ENCODE measurements at regions not wholly inside any gene's neighbourhood (a gene's known extent, or its start where the extent isn't known, plus 50 kb on each side); places are given as distances from the start of the nearest gene placed in this dataset.

DNA sequence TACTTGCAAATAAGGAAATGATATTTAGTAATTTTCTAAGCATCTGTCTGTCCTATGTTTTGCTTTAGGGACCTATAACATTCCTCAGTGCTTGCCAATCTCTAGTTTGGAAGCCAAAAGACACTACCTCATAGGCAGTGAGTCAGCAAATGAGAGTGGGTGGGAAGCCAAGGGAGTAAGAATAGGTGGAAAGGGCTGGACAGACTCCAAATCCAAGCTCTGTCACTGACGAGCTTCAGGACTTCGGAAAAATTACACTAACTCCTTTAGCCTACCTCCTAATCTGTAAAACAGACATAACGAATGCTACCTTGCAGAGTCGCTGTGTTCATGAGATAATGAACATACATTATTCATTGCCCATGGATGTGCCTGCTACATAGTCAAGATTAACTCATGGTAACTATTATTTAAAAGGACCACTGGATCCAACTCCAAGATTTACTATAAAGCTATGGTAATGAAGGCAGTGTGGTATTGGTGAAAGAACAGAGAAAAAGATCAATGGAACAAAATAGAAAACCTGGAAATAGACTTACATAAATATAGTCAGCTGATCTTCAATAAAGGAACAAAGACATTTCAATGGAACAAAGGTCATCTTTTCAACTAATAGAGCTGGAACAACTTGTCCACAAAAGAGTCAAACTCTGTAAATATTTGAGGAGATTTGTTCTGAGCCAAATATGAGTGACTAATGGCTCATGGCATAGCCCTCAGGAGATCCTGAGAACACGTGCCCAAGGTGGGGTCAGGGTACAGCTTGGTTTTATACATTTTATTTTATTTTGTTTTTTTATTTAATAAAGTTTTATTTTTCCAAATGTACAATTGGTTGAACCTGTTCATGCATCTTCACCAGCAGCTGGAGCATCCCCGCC is 64.1 kb downstream of the FAM50B start:
- Histone ChIP-seq H3K4me2 (ENCODE audit: low read depth, low read length) (peak overlapping the region; percentile 44; the same call in 1 of the 2 replicates), H2AK5ac (ENCODE audit: low read depth, low read length) (no peak overlapping the region), H3K4ac (ENCODE audit: low read depth, low read length) (peak overlapping the region; percentile 47), H2BK120ac (ENCODE audit: low read depth, low read length) (peak overlapping the region; percentile 70), H2AFZ (replicated peaks; ENCODE audit: low read length, poor library complexity) (no peak overlapping the region), H3K18ac (ENCODE audit: low read depth, low read length) (peak overlapping the region; percentile 59; the same call in 1 of the 2 replicates), H3K4me1 (ENCODE audit: control insufficient read depth, insufficient read depth, low read length) (peaks cover 17% of the 10 kb centered on the region), H2BK15ac (ENCODE audit: low read depth, low read length) (peak overlapping the region; percentile 69; the same call in 1 of the 3 replicates), H3K9me1 (ENCODE audit: insufficient read depth, low read length) (peaks cover 10% of the 10 kb centered on the region), H3K4me3 (ENCODE audit: insufficient read depth, low read depth, low read length) (no peak overlapping the region), H3K27me3 (ENCODE audit: control insufficient read depth, insufficient read depth, low read length) (no peaks in the 10 kb centered on the region), H3K79me1 (ENCODE audit: low read depth in 1 of 2, low read length in 2 of 2) (no peaks in the 10 kb centered on the region), H3K23ac (ENCODE audit: low read depth, low read length) (no peak overlapping the region), H4K20me1 (ENCODE audit: insufficient read depth, low read length) (peaks cover 6% of the 10 kb centered on the region; the same call in 1 of the 2 replicates), H3K36me3 (ENCODE audit: control insufficient read depth, insufficient read depth, low read length) (no peaks in the 10 kb centered on the region), H4K5ac (ENCODE audit: low read depth, low read length) (no peak overlapping the region), H4K91ac (ENCODE audit: insufficient read depth, low read depth, low read length) (peak overlapping the region; percentile 51; the same call in 1 of the 2 replicates), H3K9ac (ENCODE audit: low read depth, low read length) (no peak overlapping the region), H2BK5ac (ENCODE audit: low read depth, low read length, poor library complexity, severe bottlenecking) (peak overlapping the region; percentile 68), H2AK9ac (replicated peaks; ENCODE audit: low read depth, low read length, poor library complexity) (no peak overlapping the region), H2BK20ac (ENCODE audit: low read depth, low read length) (peak overlapping the region; percentile 85), H3K56ac (ENCODE audit: extremely low read depth, insufficient read depth, low read length) (peak overlapping the region; percentile 52; the same call in 1 of the 2 replicates), H3K9me3 (ENCODE audit: control insufficient read depth, insufficient read depth, low read length) (no peaks in the 10 kb centered on the region), H3K14ac (replicated peaks; ENCODE audit: low read depth, low read length) (peak overlapping the region; percentile 72; the same call in 1 of the 2 replicates), H3K27ac (ENCODE audit: insufficient read depth, low read length) (no peak overlapping the region), H4K8ac (ENCODE audit: low read depth in 2 of 2, low read length in 2 of 2) (peak overlapping the region in 1 of 2 experiments; percentile 36; a peak in 1 of 4 replicates)
- WGBS, 2 experiments (ENCODE audit: extremely low coverage in 2 of 2, insufficient read length in 1 of 2) = no CpG with 5 or more reads among the region's 6 CpGs
- dilution Hi-C loops (cut with HindIII; ENCODE audit: low sequenced_read_pairs, unreplicated experiment) = no loop called here
- ATAC-seq (ENCODE audit: low read depth) (peak; percentile 79), DNase-seq (peak; percentile 99)
- in situ Hi-C loops (cut with MboI; ENCODE audit: low sequenced_read_pairs) = no loop called here
- no TSS peak for BruUV-seq (replicated peaks)
- POLR2A ChIA-PET (ENCODE audit: unreplicated experiment) = interaction anchor here (0.9 kb wide), 1 partner anchor 62 kb away, joined by 6 read pairs; no protein-coding TSS in a partner anchor
- CTCF ChIA-PET = interaction anchor here (1.1 to 1.8 kb wide), 2 partner anchors 36 to 64 kb away, joined by 3 to 5 read pairs; no protein-coding TSS in a partner anchor
- TF ChIP-seq, protein P1, sequence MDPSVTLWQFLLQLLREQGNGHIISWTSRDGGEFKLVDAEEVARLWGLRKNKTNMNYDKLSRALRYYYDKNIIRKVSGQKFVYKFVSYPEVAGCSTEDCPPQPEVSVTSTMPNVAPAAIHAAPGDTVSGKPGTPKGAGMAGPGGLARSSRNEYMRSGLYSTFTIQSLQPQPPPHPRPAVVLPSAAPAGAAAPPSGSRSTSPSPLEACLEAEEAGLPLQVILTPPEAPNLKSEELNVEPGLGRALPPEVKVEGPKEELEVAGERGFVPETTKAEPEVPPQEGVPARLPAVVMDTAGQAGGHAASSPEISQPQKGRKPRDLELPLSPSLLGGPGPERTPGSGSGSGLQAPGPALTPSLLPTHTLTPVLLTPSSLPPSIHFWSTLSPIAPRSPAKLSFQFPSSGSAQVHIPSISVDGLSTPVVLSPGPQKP (IDR thresholded peaks at IDR 0.05; ENCODE audit: borderline replicate concordance, low read depth, low read length) = no peak
- TF ChIP-seq CEBPB (IDR thresholded peaks at IDR 0.05; ENCODE audit: low read depth, low read length) (peak; percentile 57), CHD1 (IDR thresholded peaks at IDR 0.05; ENCODE audit: low read depth, low read length) (no peak), NFE2L2 (IDR thresholded peaks at IDR 0.05; ENCODE audit: low read depth, low read length) (peak; percentile 95), FOS (IDR thresholded peaks at IDR 0.05; ENCODE audit: low read depth, low read length) (peak; percentile 84), MAFK (IDR thresholded peaks at IDR 0.05; ENCODE audit: low read depth, low read length) (peak; percentile 74)
- intact Hi-C loops (cut with micrococcal nuclease) = no loop called here

Measured in IMR-90 (cell line).